Spinal cord (tissue), 9 donors: ENCODE measurements at regions not wholly inside any gene's neighbourhood (a gene's known extent, or its start where the extent isn't known, plus 50 kb on each side); places are given as distances from the start of the nearest gene placed in this dataset.
A peak's percentile ranks its signal among the peaks of the same experiment; 100 is the strongest.

Experiments used
- DNase-seq, 6 donors: peaks; one replicate each; pipeline versions ENCODE4 v3.0.0 to v3.0.0-alpha.2; 2013 to 2015; ENCODE audit warnings: low spot score in 6 of 6, low read depth in 4 of 6
- H3K27ac ChIP-seq: one replicate; pipeline ENCODE4 v1.5.1; 2013; ENCODE audit warnings: low read depth, low read length, control low read depth
- H3K27me3 ChIP-seq: one replicate; pipeline ENCODE4 v1.6.1; 2013; ENCODE audit warnings: low read length; ENCODE audit not compliant: control insufficient read depth, insufficient read depth
- H3K36me3 ChIP-seq: one replicate; pipeline ENCODE4 v1.6.1; 2013; ENCODE audit warnings: low read length; ENCODE audit not compliant: control insufficient read depth, insufficient read depth
- H3K4me1 ChIP-seq: one replicate; pipeline ENCODE4 v1.6.1; 2013; ENCODE audit warnings: low read length; ENCODE audit not compliant: control insufficient read depth, insufficient read depth
- H3K4me3 ChIP-seq: one replicate; pipeline ENCODE4 v1.5.1; 2013; ENCODE audit warnings: low read depth, low read length, control low read depth
- H3K9me3 ChIP-seq: one replicate; pipeline ENCODE4 v1.6.1; 2013; ENCODE audit warnings: low read length; ENCODE audit not compliant: control insufficient read depth, insufficient read depth
- WGBS: methylation state at CpG from one replicate; pipeline ENCODE4 v1.1.5; 2013; ENCODE audit warnings: missing lambda C conversion rate; ENCODE audit not compliant: insufficient coverage; 5-methylcytosine and 5-hydroxymethylcytosine counted together
- donor health status: healthy.

GRCh38 chr17:55829995-55830612, 79.3 kb downstream of the PCTP start:
- Histone ChIP-seq H3K4me3 (no peak overlapping the region), H3K4me1 (peaks cover 8% of the 10 kb centered on the region), H3K27me3 (no peaks in the 10 kb centered on the region), H3K9me3 (no peaks in the 10 kb centered on the region), H3K36me3 (no peaks in the 10 kb centered on the region), H3K27ac (no peak overlapping the region)
- peak in 1 of 6 donors; percentile 86 for DNase-seq
- 37% methylated on average over 2 of the region's 6 CpGs for WGBS

GRCh38 chr17:55830699-55831471, 80.0 kb downstream of the PCTP start:
- Histone ChIP-seq H3K27ac (no peak overlapping the region), H3K27me3 (no peaks in the 10 kb centered on the region), H3K4me1 (peaks cover 8% of the 10 kb centered on the region), H3K4me3 (no peak overlapping the region), H3K9me3 (no peaks in the 10 kb centered on the region), H3K36me3 (no peaks in the 10 kb centered on the region)
- WGBS: 34% methylated on average over 8 of the region's 10 CpGs
- peak in 2 of 6 donors; percentile 33 to 81 for DNase-seq

- H3K4me3 ChIP-seq: no peak overlapping the region
- no CpG with 5 or more reads among the region's 1 CpG for WGBS
- no peak overlapping the region for H3K27ac ChIP-seq
- no peaks in the 10 kb centered on the region for H3K9me3 ChIP-seq
- H3K36me3 ChIP-seq: no peaks in the 10 kb centered on the region
- peaks cover 8% of the 10 kb centered on the region for H3K4me1 ChIP-seq
- no peak for DNase-seq
- no peaks in the 10 kb centered on the region for H3K27me3 ChIP-seq
Observed at GRCh38 chr17:55833306-55833705, 82.5 kb downstream of the PCTP start.

GRCh38 chr17:55842405-55843158, 91.7 kb downstream of the PCTP start:
- Histone ChIP-seq H3K9me3 (no peaks in the 10 kb centered on the region), H3K4me3 (no peak overlapping the region), H3K27me3 (no peaks in the 10 kb centered on the region), H3K27ac (no peak overlapping the region), H3K4me1 (peaks cover 6% of the 10 kb centered on the region), H3K36me3 (no peaks in the 10 kb centered on the region)
- DNase-seq: no peak
- WGBS: 72% methylated on average over 3 of the region's 5 CpGs

- no CpG with 5 or more reads among the region's 3 CpGs for WGBS
- Histone ChIP-seq H3K9me3 (no peaks in the 10 kb centered on the region), H3K27me3 (no peaks in the 10 kb centered on the region), H3K27ac (no peak overlapping the region), H3K4me3 (no peak overlapping the region), H3K36me3 (no peaks in the 10 kb centered on the region), H3K4me1 (peaks cover 6% of the 10 kb centered on the region)
- DNase-seq: no peak
Observed at GRCh38 chr17:55843785-55844184, 92.9 kb downstream of the PCTP start.

- WGBS: 2% methylated on average over 21 of the region's 32 CpGs
- Histone ChIP-seq H3K27ac (no peak overlapping the region), H3K36me3 (no peaks in the 10 kb centered on the region), H3K27me3 (no peaks in the 10 kb centered on the region), H3K4me3 (peak overlapping the region; percentile 24), H3K4me1 (peaks cover 6% of the 10 kb centered on the region), H3K9me3 (no peaks in the 10 kb centered on the region)
- DNase-seq: peak in 4 of 6 donors; percentile 29 to 82 (median 63)
Observed at GRCh38 chr17:55845385-55845784, 94.5 kb downstream of the PCTP start.

GRCh38 chr17:55846745-55847144, 95.9 kb downstream of the PCTP start:
- H3K4me1 ChIP-seq: peaks cover 6% of the 10 kb centered on the region
- H3K27ac ChIP-seq: no peak overlapping the region
- no peak for DNase-seq
- H3K9me3 ChIP-seq: no peaks in the 10 kb centered on the region
- no peaks in the 10 kb centered on the region for H3K27me3 ChIP-seq
- no peaks in the 10 kb centered on the region for H3K36me3 ChIP-seq
- no peak overlapping the region for H3K4me3 ChIP-seq

- no peak for DNase-seq
- H3K4me3 ChIP-seq: no peak overlapping the region
Observed at GRCh38 chr17:55852734-55853133, 101.9 kb downstream of the PCTP start.

GRCh38 chr17:55859301-55859795, 108.5 kb downstream of the PCTP start:
- H3K27ac ChIP-seq: no peak overlapping the region
- H3K27me3 ChIP-seq: no peaks in the 10 kb centered on the region
- peak in 4 of 6 donors; percentile 7 to 87 (median 54) for DNase-seq
- H3K9me3 ChIP-seq: no peaks in the 10 kb centered on the region
- no CpG with 5 or more reads among the region's 2 CpGs for WGBS
- H3K4me1 ChIP-seq: no peaks in the 10 kb centered on the region
- no peak overlapping the region for H3K4me3 ChIP-seq
- H3K36me3 ChIP-seq: no peaks in the 10 kb centered on the region

More at GRCh38 chr17:55852734-55853133, 101.9 kb downstream of the PCTP start:
- H3K4me1 ChIP-seq: no peaks in the 10 kb centered on the region
- H3K36me3 ChIP-seq: no peaks in the 10 kb centered on the region
- no peaks in the 10 kb centered on the region for H3K27me3 ChIP-seq
- no peak overlapping the region for H3K27ac ChIP-seq
- no peaks in the 10 kb centered on the region for H3K9me3 ChIP-seq
